CD4-positive, alpha-beta T cell (primary cell): ENCODE measurements at regions not wholly inside any gene's neighbourhood (a gene's known extent, or its start where the extent isn't known, plus 50 kb on each side); places are given as distances from the start of the nearest gene placed in this dataset.

Source experiments
- ATAC-seq: fragments of 200-7000 bp; cut with Tn5 transposase; one replicate; pipeline ENCODE4 v1.10.0; 2022; ENCODE audit warnings: mild to moderate bottlenecking; ENCODE audit not compliant: poor library complexity
- CTCF ChIA-PET: fragments of 350-600 bp; sonication (Branson Sonifier 250); formaldehyde crosslinking; loops from one replicate; lab custom pipeline; 2021; ENCODE audit warnings: antibody characterized with exemption, inconsistent platforms; lab: Charles Lee
- POLR2A ChIA-PET: fragments of 350-600 bp; sonication (Branson Sonifier 250); formaldehyde crosslinking; loops from one replicate; lab custom pipeline; 2021; ENCODE audit warnings: antibody characterized with exemption, inconsistent platforms; lab: Charles Lee
- DNase-seq, 14 experiments: peaks; one replicate each; pipeline ENCODE4 v3.0.0-alpha.2; 2013 to 2020; ENCODE audit warnings: mixed read lengths in 2 of 14
- H3K27ac ChIP-seq, 2 donors: one replicate each; pipeline versions ENCODE4 v1.5.1 to v1.7.0; 2013; ENCODE audit warnings: low read length in 2 of 2, low read depth in 1 of 2, mild to moderate bottlenecking in 1 of 2
- H3K27me3 ChIP-seq, 2 experiments: 1 replicate in 1 of 2; 2 replicates in 1 of 2; pipeline versions ENCODE4 v1.6.1 to v1.7.0; 2013; ENCODE audit warnings: low read length in 2 of 2, control low read depth in 1 of 2, mild to moderate bottlenecking in 1 of 2, moderate library complexity in 1 of 2; ENCODE audit not compliant: insufficient read depth in 2 of 2, control insufficient read depth in 1 of 2
- H3K36me3 ChIP-seq: one replicate; pipeline ENCODE4 v1.6.1; 2013; ENCODE audit warnings: low read length, control low read depth; ENCODE audit not compliant: insufficient read depth
- H3K4me1 ChIP-seq: one replicate; pipeline ENCODE4 v1.6.1; 2013; ENCODE audit warnings: low read length, control low read depth; ENCODE audit not compliant: insufficient read depth
- H3K4me3 ChIP-seq: one replicate; pipeline ENCODE4 v1.5.1; 2013; ENCODE audit warnings: mild to moderate bottlenecking, low read length, moderate library complexity
- H3K9me3 ChIP-seq, 2 experiments: 1 replicate in 1 of 2; 2 replicates in 1 of 2; pipeline versions ENCODE4 v1.6.1 to v1.7.0; 2013; ENCODE audit warnings: low read length in 2 of 2, mild to moderate bottlenecking in 2 of 2, control low read depth in 1 of 2, moderate library complexity in 1 of 2; ENCODE audit not compliant: control insufficient read depth in 1 of 2, insufficient read depth in 1 of 2
- H3K27ac Mint-ChIP-seq: one replicate; pipeline ENCODE4 v1.8.0; 2020; ENCODE audit warnings: mixed read lengths
- H3K27me3 Mint-ChIP-seq: one replicate; pipeline ENCODE4 v1.8.0; 2021; ENCODE audit warnings: mixed read lengths
- H3K36me3 Mint-ChIP-seq: one replicate; pipeline ENCODE4 v1.8.0; 2021; ENCODE audit warnings: low read depth, mixed read lengths
- H3K4me1 Mint-ChIP-seq: one replicate; pipeline ENCODE4 v1.8.0; 2021; ENCODE audit warnings: low read depth, mixed read lengths
- H3K4me3 Mint-ChIP-seq: one replicate; pipeline ENCODE4 v1.8.0; 2020; ENCODE audit warnings: mild to moderate bottlenecking, mixed read lengths
- H3K9me3 Mint-ChIP-seq: one replicate; pipeline ENCODE4 v1.8.0; 2020; ENCODE audit warnings: mixed read lengths
- CTCF ChIP-seq: fragments of 200-600 bp; IDR thresholded peaks from one replicate; pipeline ENCODE4 v1.8.0; 2022; ENCODE audit warnings: antibody characterized with exemption, mild to moderate bottlenecking
- intact Hi-C, 2 experiments: fragments of 100-400 bp; cut with DNase I in 1 of 2; cut with micrococcal nuclease in 1 of 2; formaldehyde crosslinking; loops; one replicate each; pipeline versions ENCODE4 v1.15.1 to v1.9.0; 2023 to 2025; cut with DNase I, micrococcal nuclease

DNA sequence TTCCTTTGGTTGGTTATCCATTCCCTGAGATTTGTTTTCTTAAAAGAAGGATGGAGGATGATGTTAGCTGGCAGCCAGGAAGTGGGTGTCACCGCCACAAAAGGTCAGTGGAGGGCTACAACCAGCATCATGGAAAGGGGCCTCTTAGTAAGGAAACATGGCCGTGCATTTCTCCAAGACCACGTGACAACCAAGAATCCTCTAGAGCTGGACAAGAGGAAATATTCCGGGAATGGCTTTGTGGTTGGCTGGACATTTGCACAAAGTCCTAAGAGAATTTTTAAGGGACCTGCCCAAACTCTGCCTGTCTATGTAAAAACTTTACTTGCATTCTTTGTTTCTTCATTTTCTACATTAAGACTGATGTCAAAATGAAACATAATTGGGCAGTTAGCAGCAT, 399.9 kb upstream of the MARCKS start:
- intact Hi-C loops, result no loop called here
- Mint-ChIP-seq H3K27ac (no peak overlapping the region), H3K36me3 (no peaks in the 10 kb centered on the region), H3K4me1 (no peaks in the 10 kb centered on the region), H3K4me3 (no peak overlapping the region), H3K27me3 (no peaks in the 10 kb centered on the region), H3K9me3 (no peaks in the 10 kb centered on the region)
- Histone ChIP-seq H3K4me3 (no peak overlapping the region), H3K36me3 (no peaks in the 10 kb centered on the region), H3K9me3 (no peaks in the 10 kb centered on the region), H3K27ac (no peak overlapping the region), H3K27me3 (no peaks in the 10 kb centered on the region), H3K4me1 (no peaks in the 10 kb centered on the region)
- DNase-seq (no peak), ATAC-seq (no peak)
- TF ChIP-seq CTCF, result no peak
- CTCF ChIA-PET, result no interaction called here
- POLR2A ChIA-PET, result no interaction called here

DNA sequence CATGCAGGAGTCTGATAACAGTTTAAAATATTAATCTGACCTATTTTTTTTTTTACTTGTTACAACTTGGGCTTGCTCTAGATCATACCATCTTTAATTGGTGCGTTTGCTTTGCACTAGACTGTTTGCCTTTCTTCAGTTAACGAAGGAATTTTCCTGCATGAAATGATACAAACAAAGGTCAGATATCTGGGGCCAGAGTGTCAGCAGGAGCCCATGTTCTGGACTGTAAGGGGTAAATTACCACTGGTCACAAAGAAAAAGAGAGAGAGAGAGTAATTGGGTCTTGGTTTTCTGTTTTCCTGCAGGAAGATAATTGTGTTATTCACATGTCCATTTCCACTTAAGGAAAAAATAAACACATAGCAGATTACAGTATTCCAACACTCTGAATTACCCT, 399.4 kb upstream of the MARCKS start:
- no peaks in the 10 kb centered on the region for H3K27me3 ChIP-seq
- H3K27ac ChIP-seq, result no peak overlapping the region
- H3K4me1 ChIP-seq, result no peaks in the 10 kb centered on the region
- Mint-ChIP-seq H3K4me3 (no peak overlapping the region), H3K27ac (no peak overlapping the region), H3K4me1 (no peaks in the 10 kb centered on the region), H3K27me3 (peaks cover 4% of the 10 kb centered on the region), H3K36me3 (no peaks in the 10 kb centered on the region), H3K9me3 (no peaks in the 10 kb centered on the region)
- no peaks in the 10 kb centered on the region for H3K36me3 ChIP-seq
- ChIA-PET POLR2A (no interaction called here), CTCF (no interaction called here)
- DNase-seq (no peak), ATAC-seq (no peak)
- no peaks in the 10 kb centered on the region for H3K9me3 ChIP-seq
- H3K4me3 ChIP-seq, result no peak overlapping the region
- intact Hi-C loops, result no loop called here
- TF ChIP-seq CTCF, result no peak

- Histone ChIP-seq H3K27me3 (no peaks in the 10 kb centered on the region), H3K36me3 (no peaks in the 10 kb centered on the region), H3K27ac (no peak overlapping the region), H3K4me3 (no peak overlapping the region), H3K4me1 (no peaks in the 10 kb centered on the region), H3K9me3 (no peaks in the 10 kb centered on the region)
- CTCF ChIA-PET, result no interaction called here
- Mint-ChIP-seq H3K4me3 (no peak overlapping the region), H3K27ac (no peak overlapping the region), H3K27me3 (peaks cover 4% of the 10 kb centered on the region), H3K4me1 (no peaks in the 10 kb centered on the region), H3K9me3 (no peaks in the 10 kb centered on the region), H3K36me3 (no peaks in the 10 kb centered on the region)
- intact Hi-C loops, result no loop called here
- ATAC-seq, result no peak
- POLR2A ChIA-PET, result no interaction called here
- no peak for DNase-seq
- TF ChIP-seq CTCF, result no peak
Observed at GRCh38 chr6:113458368-113459010, 398.7 kb upstream of the MARCKS start.
